ENCODE measurements at regions not wholly inside any gene's neighbourhood (a gene's known extent, or its start where the extent isn't known, plus 50 kb on each side); places are given as distances from the start of the nearest gene placed in this dataset.

DNA sequence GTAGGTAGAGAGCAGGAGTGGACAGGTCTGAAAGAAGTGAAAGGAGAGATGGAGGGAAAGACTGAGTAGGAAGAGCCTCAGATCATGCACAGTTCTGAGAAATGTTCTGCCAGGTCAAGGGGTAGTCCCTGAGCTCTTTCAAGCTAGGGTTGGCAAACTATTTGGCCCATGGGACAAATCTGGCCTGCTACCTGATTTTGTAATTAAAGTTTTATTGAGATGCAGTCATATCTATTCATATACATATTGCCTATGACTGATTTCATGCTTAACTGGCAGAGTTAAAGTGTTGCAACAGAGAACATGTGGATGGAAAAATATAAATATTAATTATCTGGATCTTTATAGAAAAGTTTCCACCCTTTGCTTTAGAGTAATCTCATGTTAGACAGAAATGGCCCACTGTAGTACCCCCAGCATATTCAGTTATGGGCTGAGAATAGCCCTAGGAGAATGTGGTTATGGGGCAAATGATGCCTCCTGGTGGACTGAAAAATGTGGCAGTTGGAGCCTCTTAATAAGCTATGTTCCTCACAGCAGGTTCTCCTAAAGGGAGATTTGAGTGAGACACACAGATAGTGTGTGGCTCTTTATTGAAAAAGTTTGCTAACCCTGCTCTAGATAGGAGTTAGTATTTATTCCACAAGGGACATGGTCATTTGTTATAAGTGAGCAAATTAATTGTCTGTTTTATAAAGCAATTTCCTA is 476.9 kb downstream of the LRIG3 start:
- TF ChIP-seq POLR2A (IDR thresholded peaks at IDR 0.05; ENCODE audit: low read length) (no peak), GATA1 (IDR thresholded peaks at IDR 0.05; ENCODE audit: low read depth, low read length) (no peak)

Measured in erythroblast (primary cell).